Endothelial cell of umbilical vein (primary cell): ENCODE measurements at regions not wholly inside any gene's neighbourhood (a gene's known extent, or its start where the extent isn't known, plus 50 kb on each side); places are given as distances from the start of the nearest gene placed in this dataset.

Experiments used
- BruUV-seq: library from RNA; stranded (reverse); fragments of 400-500 nt; replicated peaks from 2 replicates; lab custom pipeline; 2021; lab: Mats Ljungman, UMichigan
- CTCF ChIA-PET: fragments of 300-600, 350-600 bp; sonication (Branson Sonifier 250); formaldehyde crosslinking; loops from one replicate; lab custom pipeline; 2021; ENCODE audit warnings: antibody characterized with exemption, inconsistent platforms; lab: Charles Lee
- POLR2A ChIA-PET: fragments of 300-600, 350-600 bp; sonication (Branson Sonifier 250); formaldehyde crosslinking; loops from one replicate; lab custom pipeline; 2021; ENCODE audit warnings: antibody characterized with exemption, inconsistent platforms; lab: Charles Lee
- DNase-seq: peaks from one replicate; pipeline ENCODE4 v3.0.0-alpha.2; 2011; ENCODE audit warnings: low read depth, low spot score
- FAIRE-seq: peaks from 2 replicates; lab custom pipeline; 2011; peaks lifted over from hg19 to GRCh38; lab: Jason Lieb, UNC
- H2AFZ ChIP-seq: 2 replicates; pipeline ENCODE4 v1.6.0; 2012; ENCODE audit warnings: low read depth, low read length, control low read depth, inconsistent platforms
- H3K27ac ChIP-seq: 2 replicates; pipeline ENCODE4 v1.5.1; 2011; ENCODE audit warnings: low read depth, mild to moderate bottlenecking, control low read depth, low read length, moderate library complexity; ENCODE audit not compliant: insufficient read depth
- H3K27me3 ChIP-seq, 2 experiments: 2 replicates each; pipeline versions ENCODE4 v1.6.0 to v1.6.1; 2011; ENCODE audit warnings: low read length in 2 of 2, mixed read lengths in 1 of 2; ENCODE audit not compliant: control insufficient read depth in 2 of 2, insufficient read depth in 2 of 2
- H3K36me3 ChIP-seq, 2 experiments: 2 replicates in 1 of 2; 3 replicates in 1 of 2; pipeline ENCODE4 v1.5.1; 2011; ENCODE audit warnings: low read length in 2 of 2, mild to moderate bottlenecking in 1 of 2, moderate library complexity in 1 of 2; ENCODE audit not compliant: control insufficient read depth in 2 of 2, insufficient read depth in 2 of 2; ENCODE audit errors: extremely low read depth in 1 of 2
- H3K4me1 ChIP-seq: 3 replicates; pipeline ENCODE4 v1.5.1; 2011; ENCODE audit warnings: mild to moderate bottlenecking, low read length; ENCODE audit not compliant: control insufficient read depth, insufficient read depth; ENCODE audit errors: extremely low read depth
- H3K4me2 ChIP-seq: 2 replicates; pipeline ENCODE4 v1.6.1; 2011; ENCODE audit warnings: low read length, control low read depth, mixed read lengths; ENCODE audit not compliant: insufficient read depth
- H3K4me3 ChIP-seq, 3 experiments: fragments of 200-600 bp in 1 of 3; sonication (generic), shearing (Covaris generic) in 1 of 3; replicated peaks in 1 of 3; 2 replicates each; pipeline ENCODE4 v1.5.1; 2011 to 2016; ENCODE audit warnings: control low read depth in 3 of 3, low read length in 3 of 3, mild to moderate bottlenecking in 2 of 3, inconsistent platforms in 1 of 3, low read depth in 1 of 3, moderate library complexity in 1 of 3; ENCODE audit not compliant: insufficient read depth in 1 of 3
- H3K79me2 ChIP-seq: 2 replicates; pipeline ENCODE4 v1.6.0; 2012; ENCODE audit warnings: low read length, inconsistent platforms; ENCODE audit not compliant: control insufficient read depth, insufficient read depth
- H3K9ac ChIP-seq: replicated peaks from 2 replicates; pipeline ENCODE3; 2011; ENCODE audit warnings: low read length, control low read depth; ENCODE audit not compliant: insufficient read depth; ENCODE audit errors: extremely low read depth
- H3K9me1 ChIP-seq: replicated peaks from 3 replicates; pipeline ENCODE4 v1.6.0; 2011; ENCODE audit warnings: mild to moderate bottlenecking, low read length; ENCODE audit not compliant: control insufficient read depth, insufficient read depth; ENCODE audit errors: extremely low read depth
- H3K9me3 ChIP-seq: replicated peaks from 2 replicates; pipeline ENCODE4 v1.5.1; 2012; ENCODE audit warnings: low read length, inconsistent platforms; ENCODE audit not compliant: control insufficient read depth, insufficient read depth
- H4K20me1 ChIP-seq: replicated peaks from 2 replicates; pipeline ENCODE3; 2011; ENCODE audit warnings: mild to moderate bottlenecking, low read length; ENCODE audit not compliant: control insufficient read depth, insufficient read depth; ENCODE audit errors: extremely low read depth
- CTCF ChIP-seq, 2 donors: IDR thresholded peaks; 1 replicate in 1 of 2; 2 replicates in 1 of 2; pipeline ENCODE4 v1.5.1; 2011; ENCODE audit warnings: low read length in 2 of 2, mild to moderate bottlenecking in 2 of 2, moderate library complexity in 2 of 2, control low read depth in 1 of 2, inconsistent platforms in 1 of 2, low read depth in 1 of 2; ENCODE audit not compliant: insufficient read depth in 1 of 2; ENCODE audit errors: extremely low read depth in 1 of 2
- GATA2 ChIP-seq: IDR thresholded peaks from 2 replicates; pipeline ENCODE4 v1.7.0; 2011; ENCODE audit warnings: low read depth, mild to moderate bottlenecking, moderate library complexity, mixed read lengths, low read length; ENCODE audit not compliant: insufficient read length, insufficient read depth
- MAX ChIP-seq: IDR thresholded peaks from 2 replicates; pipeline ENCODE4 v1.6.1; 2011; ENCODE audit not compliant: insufficient read depth, insufficient read length
- POLR2AphosphoS5 ChIP-seq: IDR thresholded peaks from 2 replicates; pipeline ENCODE4 v1.6.1; 2012; ENCODE audit warnings: low read depth, mild to moderate bottlenecking, control low read depth, low read length, moderate library complexity; ENCODE audit not compliant: insufficient read depth
- dilution Hi-C: fragments of 300-500 bp; cut with MboI; formaldehyde crosslinking; loops from one replicate; pipeline ENCODE4 v1.15.0; 2019; ENCODE audit warnings: low sequenced_read_pairs; ENCODE audit not compliant: extremely low pct_ligation_motif_present
- intact Hi-C: fragments of 100-400 bp; cut with micrococcal nuclease; formaldehyde crosslinking; loops from one replicate; pipeline ENCODE4 v1.10.0; 2022

- CTCF ChIA-PET: no interaction called here
- no peak for FAIRE-seq
These were observed 383.4 kb upstream of the GBE1 start for GRCh38 chr3:82144811-82145210.

More at GRCh38 chr3:82144811-82145210, 383.4 kb upstream of the GBE1 start:
- H4K20me1 ChIP-seq: no peaks in the 10 kb centered on the region
- H3K36me3 ChIP-seq: no peaks in the 10 kb centered on the region
- intact Hi-C loops (no loop called here), dilution Hi-C loops (no loop called here)
- H3K4me1 ChIP-seq: no peaks in the 10 kb centered on the region
- H3K79me2 ChIP-seq: no peaks in the 10 kb centered on the region
- no TSS peak for BruUV-seq
- H3K4me3 ChIP-seq: no peak overlapping the region
- DNase-seq: no peak
- no peak for TF ChIP-seq CTCF (IDR thresholded peaks at IDR 0.05; ENCODE audit: extremely low read depth in 1 of 2, insufficient read depth in 1 of 2, low read depth in 1 of 2, low read length in 2 of 2)
- TF ChIP-seq GATA2: no peak
- no peak for TF ChIP-seq POLR2AphosphoS5
- TF ChIP-seq MAX: no peak
- H3K9me1 ChIP-seq: no peaks in the 10 kb centered on the region
- POLR2A ChIA-PET: no interaction called here
- H2AFZ ChIP-seq: no peak overlapping the region
- no peak overlapping the region for H3K9ac ChIP-seq
- no peaks in the 10 kb centered on the region for H3K9me3 ChIP-seq
- no peak overlapping the region for H3K4me2 ChIP-seq
- H3K27ac ChIP-seq: no peak overlapping the region
- no peaks in the 10 kb centered on the region for H3K27me3 ChIP-seq
